ENCODE measurements at regions not wholly inside any gene's neighbourhood (a gene's known extent, or its start where the extent isn't known, plus 50 kb on each side); places are given as distances from the start of the nearest gene placed in this dataset.

DNA sequence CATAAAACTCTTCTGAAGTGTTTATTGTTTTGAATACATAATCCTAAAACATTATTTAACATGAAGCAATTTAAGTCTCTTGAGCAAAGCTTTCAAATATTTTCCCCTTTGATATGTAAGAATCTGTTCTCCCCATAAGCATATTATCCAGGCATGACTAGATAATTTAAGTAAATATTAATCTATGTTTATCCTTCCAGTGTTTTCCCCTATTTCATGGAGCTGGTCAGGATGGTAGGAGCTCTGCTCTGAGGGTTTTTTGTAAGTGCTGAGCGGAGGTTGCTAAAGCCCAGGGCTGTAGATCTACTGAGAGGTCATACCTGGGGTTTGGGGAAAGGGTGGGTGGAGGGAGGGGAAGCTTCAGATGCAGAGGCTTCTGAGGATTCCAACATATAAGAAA lies 258.9 kb upstream of the SFRP2 start:
- TF ChIP-seq, protein P1, sequence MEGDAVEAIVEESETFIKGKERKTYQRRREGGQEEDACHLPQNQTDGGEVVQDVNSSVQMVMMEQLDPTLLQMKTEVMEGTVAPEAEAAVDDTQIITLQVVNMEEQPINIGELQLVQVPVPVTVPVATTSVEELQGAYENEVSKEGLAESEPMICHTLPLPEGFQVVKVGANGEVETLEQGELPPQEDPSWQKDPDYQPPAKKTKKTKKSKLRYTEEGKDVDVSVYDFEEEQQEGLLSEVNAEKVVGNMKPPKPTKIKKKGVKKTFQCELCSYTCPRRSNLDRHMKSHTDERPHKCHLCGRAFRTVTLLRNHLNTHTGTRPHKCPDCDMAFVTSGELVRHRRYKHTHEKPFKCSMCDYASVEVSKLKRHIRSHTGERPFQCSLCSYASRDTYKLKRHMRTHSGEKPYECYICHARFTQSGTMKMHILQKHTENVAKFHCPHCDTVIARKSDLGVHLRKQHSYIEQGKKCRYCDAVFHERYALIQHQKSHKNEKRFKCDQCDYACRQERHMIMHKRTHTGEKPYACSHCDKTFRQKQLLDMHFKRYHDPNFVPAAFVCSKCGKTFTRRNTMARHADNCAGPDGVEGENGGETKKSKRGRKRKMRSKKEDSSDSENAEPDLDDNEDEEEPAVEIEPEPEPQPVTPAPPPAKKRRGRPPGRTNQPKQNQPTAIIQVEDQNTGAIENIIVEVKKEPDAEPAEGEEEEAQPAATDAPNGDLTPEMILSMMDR (IDR thresholded peaks at IDR 0.05), result no peak
- Histone ChIP-seq H3K27me3 (no peaks in the 10 kb centered on the region), H3K4me1 (ENCODE audit: control insufficient read depth in 1 of 2, insufficient read depth in 1 of 2, low read depth in 1 of 2, low read length in 1 of 2) (no peaks in the 10 kb centered on the region), H3K36me3 (no peaks in the 10 kb centered on the region), H3K27ac (no peak overlapping the region), H3K9me3 (no peaks in the 10 kb centered on the region), H3K4me3 (ENCODE audit: low read depth in 1 of 2, low read length in 1 of 2) (no peak overlapping the region)

DNA sequence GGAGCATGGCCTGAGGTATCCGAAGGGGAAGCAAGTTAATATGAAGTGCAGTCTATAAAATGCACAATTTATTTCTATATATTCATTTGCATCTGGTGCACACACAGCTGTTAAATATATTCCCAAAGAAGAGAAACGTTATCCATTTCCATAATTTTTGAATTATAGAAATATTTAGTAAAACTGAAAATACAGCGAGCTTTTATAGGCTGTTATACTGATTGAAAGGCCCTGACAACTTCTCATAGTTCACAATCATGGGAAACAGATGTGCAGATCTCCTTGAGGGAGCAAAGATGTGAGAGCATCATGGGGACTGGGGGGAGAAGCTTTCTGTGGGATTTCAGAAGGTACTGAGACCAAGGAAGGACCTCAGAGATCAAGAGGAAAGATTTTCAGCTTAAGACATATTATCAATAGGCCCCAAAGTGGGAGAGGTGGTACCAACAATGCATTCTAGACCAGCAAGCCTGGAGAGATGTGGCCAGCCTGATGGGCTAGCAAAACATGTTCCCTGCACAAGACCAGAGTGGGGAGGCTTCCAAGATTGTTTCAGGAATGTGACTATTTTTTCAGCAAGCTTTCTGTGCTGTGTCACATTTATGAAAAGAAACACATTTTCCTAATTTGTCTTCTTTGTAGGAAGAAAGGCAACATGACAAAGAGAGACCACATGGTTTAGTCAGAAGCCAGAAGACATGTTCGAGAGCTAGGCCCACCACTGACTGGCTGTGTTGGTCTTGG lies 256.0 kb upstream of the SFRP2 start:
- Histone ChIP-seq H3K27me3 (no peaks in the 10 kb centered on the region), H3K4me1 (ENCODE audit: control insufficient read depth in 1 of 2, insufficient read depth in 1 of 2, low read depth in 1 of 2, low read length in 1 of 2) (no peaks in the 10 kb centered on the region), H3K27ac (no peak overlapping the region), H3K4me3 (ENCODE audit: low read depth in 1 of 2, low read length in 1 of 2) (no peak overlapping the region), H3K36me3 (no peaks in the 10 kb centered on the region), H3K9me3 (no peaks in the 10 kb centered on the region)
- TF ChIP-seq, protein P1 (IDR thresholded peaks at IDR 0.05), result no peak

DNA sequence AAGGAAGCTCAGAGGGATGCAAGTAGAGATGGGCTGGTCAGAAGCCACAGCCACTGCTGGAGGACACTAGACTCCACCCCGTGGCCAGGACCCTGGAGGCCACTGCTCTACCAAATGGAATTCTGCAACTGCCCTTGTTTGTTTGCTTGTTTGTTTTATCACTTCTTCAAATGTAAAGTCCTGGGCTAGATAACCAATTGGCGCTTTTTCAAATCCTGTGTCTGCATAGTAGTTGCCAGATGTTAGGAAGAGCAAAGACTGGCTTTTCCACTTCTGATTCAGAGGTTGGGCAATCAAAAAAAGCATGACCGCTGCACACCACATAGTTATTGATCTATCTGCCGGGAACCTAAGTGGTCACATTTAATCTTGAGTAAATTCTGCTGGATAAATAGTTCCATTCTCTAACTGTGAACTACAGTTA lies 255.2 kb upstream of the SFRP2 start:
- Histone ChIP-seq H3K4me3 (ENCODE audit: low read depth in 1 of 2, low read length in 1 of 2) (no peak overlapping the region), H3K27me3 (no peaks in the 10 kb centered on the region), H3K4me1 (ENCODE audit: control insufficient read depth in 1 of 2, insufficient read depth in 1 of 2, low read depth in 1 of 2, low read length in 1 of 2) (no peaks in the 10 kb centered on the region), H3K36me3 (no peaks in the 10 kb centered on the region), H3K9me3 (no peaks in the 10 kb centered on the region), H3K27ac (no peak overlapping the region)
- TF ChIP-seq, protein P1 (IDR thresholded peaks at IDR 0.05), result no peak

DNA sequence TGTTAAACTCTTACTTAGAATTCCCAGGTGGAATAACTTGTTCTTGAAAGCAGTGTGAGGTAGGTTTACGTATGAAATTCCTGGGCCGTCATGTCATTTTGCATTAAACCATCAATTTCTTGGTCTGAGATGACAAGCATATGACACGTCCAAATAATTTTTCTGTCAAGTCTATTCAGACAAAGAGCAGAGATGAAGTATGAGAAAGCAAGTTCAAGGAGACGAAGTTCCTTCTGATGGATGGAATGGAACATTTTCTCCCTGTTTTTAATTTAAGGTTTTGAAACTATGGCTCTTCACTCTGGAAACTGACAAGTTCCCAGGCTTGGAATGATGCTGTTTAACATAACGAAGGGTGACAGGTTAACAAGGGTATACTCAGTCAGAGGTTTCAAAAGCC lies 252.8 kb upstream of the SFRP2 start:
- H3K4me1 ChIP-seq (ENCODE audit: control insufficient read depth in 1 of 2, insufficient read depth in 1 of 2, low read depth in 1 of 2, low read length in 1 of 2), result no peaks in the 10 kb centered on the region
- no peak overlapping the region for H3K27ac ChIP-seq
- TF ChIP-seq, protein P1 (IDR thresholded peaks at IDR 0.05), result no peak
- H3K4me3 ChIP-seq (ENCODE audit: low read depth in 1 of 2, low read length in 1 of 2), result no peak overlapping the region
- no peaks in the 10 kb centered on the region for H3K9me3 ChIP-seq
- no peaks in the 10 kb centered on the region for H3K36me3 ChIP-seq
- no peaks in the 10 kb centered on the region for H3K27me3 ChIP-seq

DNA sequence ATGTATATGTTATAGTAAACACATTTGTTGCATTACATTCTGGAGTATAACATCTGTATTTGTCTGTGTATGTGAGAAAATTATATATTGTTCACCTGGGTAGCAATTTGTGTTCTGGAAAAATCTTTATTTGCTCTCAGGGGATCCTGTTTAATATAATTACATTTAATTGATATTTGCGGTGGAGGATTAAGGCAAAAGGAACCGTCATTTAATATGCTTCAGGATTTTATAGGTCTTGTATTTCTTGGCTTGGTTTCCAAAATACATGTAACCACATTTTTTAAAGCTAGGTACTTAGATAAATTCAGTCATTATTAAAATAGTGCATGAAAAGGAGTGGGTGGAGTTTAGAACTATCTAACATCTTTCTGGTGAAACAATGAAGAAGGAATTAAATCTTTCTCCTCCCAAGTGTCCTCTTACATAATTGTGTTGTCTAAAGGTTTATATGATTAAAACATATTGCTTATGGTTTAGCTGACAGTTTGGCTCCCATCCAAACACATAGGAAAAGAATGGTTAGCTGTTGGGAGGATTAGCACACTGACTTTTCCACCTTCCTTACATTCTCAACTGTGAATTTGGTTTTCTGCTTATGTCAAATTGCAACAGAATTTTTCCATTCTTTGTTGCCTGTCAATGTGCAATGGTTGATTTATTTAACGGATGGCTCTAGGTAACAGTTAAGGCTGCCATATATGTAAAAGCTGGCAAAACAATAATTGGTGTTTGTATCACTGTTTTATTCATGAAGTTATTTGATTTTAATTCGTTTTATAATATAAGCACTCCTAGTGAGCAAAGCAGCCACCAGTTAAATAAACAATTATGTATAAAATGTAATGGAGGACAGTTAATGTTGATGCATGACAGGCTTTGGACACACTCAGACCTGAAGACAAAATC lies 250.8 kb upstream of the SFRP2 start:
- Histone ChIP-seq H3K4me3 (ENCODE audit: low read depth in 1 of 2, low read length in 1 of 2) (no peak overlapping the region), H3K27ac (no peak overlapping the region), H3K36me3 (no peaks in the 10 kb centered on the region), H3K9me3 (no peaks in the 10 kb centered on the region), H3K4me1 (ENCODE audit: control insufficient read depth in 1 of 2, insufficient read depth in 1 of 2, low read depth in 1 of 2, low read length in 1 of 2) (no peaks in the 10 kb centered on the region), H3K27me3 (no peaks in the 10 kb centered on the region)
- TF ChIP-seq, protein P1 (IDR thresholded peaks at IDR 0.05), result no peak

Measured in neutrophil (primary cell).